ENCODE measurements at regions not wholly inside any gene's neighbourhood (a gene's known extent, or its start where the extent isn't known, plus 50 kb on each side); places are given as distances from the start of the nearest gene placed in this dataset.

DNA sequence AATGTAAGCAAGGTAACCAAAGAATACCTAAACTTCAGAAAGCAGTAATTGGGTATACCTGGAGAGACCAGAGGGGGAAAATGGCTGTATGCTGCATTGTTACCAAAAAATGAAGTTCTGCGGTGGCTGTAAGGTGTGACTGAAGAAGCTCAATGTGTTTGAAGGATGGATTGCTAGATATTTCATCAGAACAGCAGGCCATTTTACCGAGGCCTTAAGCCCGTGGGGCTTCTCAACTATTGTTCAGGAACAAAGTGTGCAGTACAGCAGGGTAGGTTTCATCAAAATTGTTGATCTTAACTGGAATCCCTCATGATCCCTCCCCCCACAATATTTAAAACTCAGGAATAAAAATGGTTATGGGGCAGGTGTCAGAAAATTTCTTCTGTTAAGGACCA lies 204.0 kb upstream of the GHITM start:
- intact Hi-C loops (cut with DNase I): no loop called here
- Histone ChIP-seq H3K36me3 (no peaks in the 10 kb centered on the region), H3K9me3 (no peaks in the 10 kb centered on the region), H3K4me1 (no peaks in the 10 kb centered on the region), H3K27me3 (peaks cover 0 to 7% (median 0%) of the 10 kb centered on the region in 4 donors), H3K27ac (replicated peaks in 1 of 4) (no peak overlapping the region), H3K4me3 (no peak overlapping the region)
- peak; percentile 34 for DNase-seq (ENCODE audit: extremely low spot score)
- 83% methylated on average over 3 of the region's 3 CpGs for WGBS
- TF ChIP-seq EP300 (IDR thresholded peaks at IDR 0.05) (no peak), POLR2A (IDR thresholded peaks at IDR 0.05; ENCODE audit: low read depth) (no peak), POLR2AphosphoS5 (IDR thresholded peaks at IDR 0.05) (no peak)
- TF ChIP-seq, protein P1, sequence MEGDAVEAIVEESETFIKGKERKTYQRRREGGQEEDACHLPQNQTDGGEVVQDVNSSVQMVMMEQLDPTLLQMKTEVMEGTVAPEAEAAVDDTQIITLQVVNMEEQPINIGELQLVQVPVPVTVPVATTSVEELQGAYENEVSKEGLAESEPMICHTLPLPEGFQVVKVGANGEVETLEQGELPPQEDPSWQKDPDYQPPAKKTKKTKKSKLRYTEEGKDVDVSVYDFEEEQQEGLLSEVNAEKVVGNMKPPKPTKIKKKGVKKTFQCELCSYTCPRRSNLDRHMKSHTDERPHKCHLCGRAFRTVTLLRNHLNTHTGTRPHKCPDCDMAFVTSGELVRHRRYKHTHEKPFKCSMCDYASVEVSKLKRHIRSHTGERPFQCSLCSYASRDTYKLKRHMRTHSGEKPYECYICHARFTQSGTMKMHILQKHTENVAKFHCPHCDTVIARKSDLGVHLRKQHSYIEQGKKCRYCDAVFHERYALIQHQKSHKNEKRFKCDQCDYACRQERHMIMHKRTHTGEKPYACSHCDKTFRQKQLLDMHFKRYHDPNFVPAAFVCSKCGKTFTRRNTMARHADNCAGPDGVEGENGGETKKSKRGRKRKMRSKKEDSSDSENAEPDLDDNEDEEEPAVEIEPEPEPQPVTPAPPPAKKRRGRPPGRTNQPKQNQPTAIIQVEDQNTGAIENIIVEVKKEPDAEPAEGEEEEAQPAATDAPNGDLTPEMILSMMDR (IDR thresholded peaks at IDR 0.05): no peak

- WGBS: 94% methylated on average over 5 of the region's 5 CpGs
- H3K4me1 ChIP-seq: no peaks in the 10 kb centered on the region
- H3K9me3 ChIP-seq: no peaks in the 10 kb centered on the region
- intact Hi-C loops (cut with DNase I): no loop called here
- TF ChIP-seq EP300 (IDR thresholded peaks at IDR 0.05): no peak
- peaks cover 0 to 7% (median 0%) of the 10 kb centered on the region in 4 donors for H3K27me3 ChIP-seq
- DNase-seq (ENCODE audit: extremely low spot score): peak; percentile 39
- H3K36me3 ChIP-seq: no peaks in the 10 kb centered on the region
- no peak overlapping the region for H3K4me3 ChIP-seq
- H3K27ac ChIP-seq (replicated peaks in 1 of 4): no peak overlapping the region
These were observed 203.4 kb upstream of the GHITM start for GRCh38 chr10:83935911-83936310.

GRCh38 chr10:83937161-83937560 lies 202.1 kb upstream of the GHITM start:
- TF ChIP-seq, protein P1 (IDR thresholded peaks at IDR 0.05): no peak
- TF ChIP-seq POLR2AphosphoS5 (IDR thresholded peaks at IDR 0.05) (no peak), POLR2A (IDR thresholded peaks at IDR 0.05; ENCODE audit: low read depth) (no peak), EP300 (IDR thresholded peaks at IDR 0.05) (no peak)
- intact Hi-C loops (cut with DNase I): no loop called here
- peaks cover 0 to 7% (median 0%) of the 10 kb centered on the region in 4 donors for H3K27me3 ChIP-seq
- H3K4me3 ChIP-seq: no peak overlapping the region
- no peak for DNase-seq (ENCODE audit: extremely low spot score)
- WGBS: 30% methylated on average over 3 of the region's 3 CpGs
- no peaks in the 10 kb centered on the region for H3K36me3 ChIP-seq
- no peaks in the 10 kb centered on the region for H3K9me3 ChIP-seq
- H3K4me1 ChIP-seq: no peaks in the 10 kb centered on the region
- no peak overlapping the region for H3K27ac ChIP-seq (replicated peaks in 1 of 4)

DNA sequence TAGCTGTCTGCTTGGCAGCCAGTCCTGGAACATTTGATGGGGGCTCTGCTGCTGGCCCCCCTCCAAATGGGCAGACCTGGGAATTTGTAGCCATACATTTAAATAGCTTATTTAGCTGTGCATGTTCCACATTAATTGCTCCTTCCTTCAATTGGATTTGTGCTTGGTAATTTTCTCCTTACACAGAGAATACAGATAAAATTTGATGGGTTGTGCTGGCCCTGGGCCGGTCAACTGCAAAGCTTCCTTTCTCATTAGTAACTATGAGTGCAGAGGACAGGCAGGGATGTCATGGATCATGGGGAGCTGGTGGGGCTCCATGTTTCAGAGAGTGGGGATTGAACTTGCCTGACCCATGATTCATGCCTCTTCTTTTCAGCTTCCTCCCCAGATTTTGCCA lies 201.5 kb upstream of the GHITM start:
- no peak overlapping the region for H3K4me3 ChIP-seq
- H3K27ac ChIP-seq (replicated peaks in 1 of 4): no peak overlapping the region
- intact Hi-C loops (cut with DNase I): no loop called here
- H3K4me1 ChIP-seq: no peaks in the 10 kb centered on the region
- peaks cover 0 to 7% (median 0%) of the 10 kb centered on the region in 4 donors for H3K27me3 ChIP-seq
- 64% methylated on average over 1 of the region's 1 CpG for WGBS
- no peaks in the 10 kb centered on the region for H3K36me3 ChIP-seq
- TF ChIP-seq, protein P1 (IDR thresholded peaks at IDR 0.05): no peak
- TF ChIP-seq POLR2A (IDR thresholded peaks at IDR 0.05; ENCODE audit: low read depth): no peak
- TF ChIP-seq POLR2AphosphoS5 (IDR thresholded peaks at IDR 0.05): no peak
- no peak for TF ChIP-seq EP300 (IDR thresholded peaks at IDR 0.05)
- DNase-seq (ENCODE audit: extremely low spot score): peak; percentile 68
- no peaks in the 10 kb centered on the region for H3K9me3 ChIP-seq

- Histone ChIP-seq H3K9me3 (no peaks in the 10 kb centered on the region), H3K27me3 (peaks cover 0 to 3% (median 0%) of the 10 kb centered on the region in 4 donors), H3K36me3 (no peaks in the 10 kb centered on the region), H3K4me1 (no peaks in the 10 kb centered on the region), H3K27ac (replicated peaks in 1 of 4) (no peak overlapping the region), H3K4me3 (no peak overlapping the region)
- 71% methylated on average over 2 of the region's 2 CpGs for WGBS
- intact Hi-C loops (cut with DNase I): no loop called here
- TF ChIP-seq POLR2A (IDR thresholded peaks at IDR 0.05; ENCODE audit: low read depth): no peak
- DNase-seq (ENCODE audit: extremely low spot score): peak; percentile 21
These were observed 198.1 kb upstream of the GHITM start for GRCh38 chr10:83941189-83941588.

- Histone ChIP-seq H3K4me3 (no peak overlapping the region), H3K36me3 (no peaks in the 10 kb centered on the region), H3K27ac (replicated peaks in 1 of 4) (no peak overlapping the region), H3K4me1 (no peaks in the 10 kb centered on the region), H3K27me3 (peaks cover 0 to 8% (median 0%) of the 10 kb centered on the region in 4 donors), H3K9me3 (no peaks in the 10 kb centered on the region)
- peak; percentile 37 for DNase-seq (ENCODE audit: extremely low spot score)
- TF ChIP-seq POLR2AphosphoS5 (IDR thresholded peaks at IDR 0.05) (no peak), EP300 (IDR thresholded peaks at IDR 0.05) (no peak), POLR2A (IDR thresholded peaks at IDR 0.05; ENCODE audit: low read depth) (no peak)
- TF ChIP-seq, protein P1 (IDR thresholded peaks at IDR 0.05): no peak
- 85% methylated on average over 3 of the region's 3 CpGs for WGBS
- intact Hi-C loops (cut with DNase I): no loop called here
These were observed 196.9 kb upstream of the GHITM start for GRCh38 chr10:83942410-83942809.
